ENCODE measurements at regions not wholly inside any gene's neighbourhood (a gene's known extent, or its start where the extent isn't known, plus 50 kb on each side); places are given as distances from the start of the nearest gene placed in this dataset.

DNA sequence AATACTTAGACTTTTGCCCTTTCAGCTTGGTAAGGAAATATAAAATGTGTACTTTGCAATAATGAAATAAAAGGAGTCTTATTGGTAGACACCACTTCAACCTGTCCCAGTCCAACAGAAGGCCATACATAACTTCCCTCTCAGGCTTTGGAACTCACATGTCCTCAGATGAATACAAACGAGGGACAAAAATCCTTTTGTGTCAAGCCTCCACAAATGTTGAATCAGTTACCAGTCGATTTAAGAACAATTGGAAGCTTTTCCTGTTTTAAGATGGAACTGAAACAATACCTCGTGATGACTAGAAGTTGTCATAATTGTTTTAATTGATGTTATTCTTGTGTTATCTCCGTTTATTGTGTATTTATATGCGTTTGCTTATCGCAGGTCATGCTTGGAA is 385.1 kb upstream of the POU3F3 start:
- TF ChIP-seq, protein P1, sequence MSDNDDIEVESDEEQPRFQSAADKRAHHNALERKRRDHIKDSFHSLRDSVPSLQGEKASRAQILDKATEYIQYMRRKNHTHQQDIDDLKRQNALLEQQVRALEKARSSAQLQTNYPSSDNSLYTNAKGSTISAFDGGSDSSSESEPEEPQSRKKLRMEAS (IDR thresholded peaks at IDR 0.05) = no peak
- TF ChIP-seq EP300 (IDR thresholded peaks at IDR 0.05; ENCODE audit: borderline replicate concordance) = no peak
- no peak for TF ChIP-seq FOXM1 (IDR thresholded peaks at IDR 0.05; ENCODE audit: borderline replicate concordance, low read depth)
- TF ChIP-seq NFIC (IDR thresholded peaks at IDR 0.05) = no peak
- no peak for TF ChIP-seq CREB1 (IDR thresholded peaks at IDR 0.05; ENCODE audit: low read depth)

DNA sequence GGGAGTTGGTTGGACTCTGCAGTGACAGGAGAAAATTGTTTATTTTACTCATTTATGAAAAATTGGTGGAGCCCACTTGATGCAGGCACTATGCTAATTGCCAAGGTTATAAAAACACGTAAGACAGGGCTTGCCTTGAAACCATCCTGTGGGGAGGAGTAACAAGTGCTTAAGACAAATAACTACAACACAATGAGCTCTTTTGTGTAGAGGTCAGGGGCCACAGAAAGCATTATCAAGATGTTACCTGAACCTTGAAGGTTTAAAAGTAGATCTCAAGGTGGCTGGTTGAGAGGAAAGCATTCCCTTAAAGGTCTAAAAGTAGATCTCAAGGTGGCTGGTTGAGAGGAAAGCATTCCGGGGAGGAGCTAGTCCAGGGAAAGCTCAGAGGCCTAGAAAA is 381.8 kb upstream of the POU3F3 start:
- TF ChIP-seq, protein P2, sequence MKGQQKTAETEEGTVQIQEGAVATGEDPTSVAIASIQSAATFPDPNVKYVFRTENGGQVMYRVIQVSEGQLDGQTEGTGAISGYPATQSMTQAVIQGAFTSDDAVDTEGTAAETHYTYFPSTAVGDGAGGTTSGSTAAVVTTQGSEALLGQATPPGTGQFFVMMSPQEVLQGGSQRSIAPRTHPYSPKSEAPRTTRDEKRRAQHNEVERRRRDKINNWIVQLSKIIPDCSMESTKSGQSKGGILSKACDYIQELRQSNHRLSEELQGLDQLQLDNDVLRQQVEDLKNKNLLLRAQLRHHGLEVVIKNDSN (IDR thresholded peaks at IDR 0.05) = no peak
- TF ChIP-seq TCF12 (IDR thresholded peaks at IDR 0.05; ENCODE audit: low read depth) (no peak), RAD21 (IDR thresholded peaks at IDR 0.05; ENCODE audit: low read depth) (no peak), YY1 (IDR thresholded peaks at IDR 0.05; ENCODE audit: low read depth) (no peak), CEBPB (IDR thresholded peaks at IDR 0.05) (no peak), TAF1 (IDR thresholded peaks at IDR 0.05; ENCODE audit: low read depth) (no peak), FOXM1 (IDR thresholded peaks at IDR 0.05; ENCODE audit: borderline replicate concordance, low read depth) (no peak), ZBTB7A (IDR thresholded peaks at IDR 0.05; ENCODE audit: low read depth) (no peak)
- TF ChIP-seq, protein P1 (IDR thresholded peaks at IDR 0.05) = no peak

DNA sequence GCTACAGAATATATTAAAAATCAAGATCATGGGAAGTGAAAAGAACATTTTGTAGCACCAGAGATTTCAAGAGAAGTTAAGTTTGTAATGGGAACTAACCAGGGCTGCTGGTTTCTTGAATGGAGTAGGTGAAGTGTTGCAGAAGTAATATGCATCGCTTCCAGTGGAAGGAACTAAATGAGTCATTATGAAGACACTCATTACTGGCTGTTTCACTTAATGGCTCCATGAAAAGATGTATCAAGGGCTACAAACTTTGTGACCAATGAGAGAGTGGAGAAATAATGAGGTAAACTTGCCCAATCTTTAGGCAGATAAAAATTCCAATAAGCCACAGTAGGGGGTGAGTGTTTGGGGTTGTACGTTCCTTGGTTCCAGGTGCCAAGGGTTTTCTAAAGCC is 380.4 kb upstream of the POU3F3 start:
- TF ChIP-seq RAD21 (IDR thresholded peaks at IDR 0.05; ENCODE audit: low read depth) (no peak), CREB1 (IDR thresholded peaks at IDR 0.05; ENCODE audit: low read depth) (no peak), TAF1 (IDR thresholded peaks at IDR 0.05; ENCODE audit: low read depth) (no peak), EGR1 (IDR thresholded peaks at IDR 0.05) (no peak), NFIC (IDR thresholded peaks at IDR 0.05) (no peak), YY1 (IDR thresholded peaks at IDR 0.05; ENCODE audit: low read depth) (no peak), EP300 (IDR thresholded peaks at IDR 0.05; ENCODE audit: borderline replicate concordance) (no peak), TCF12 (IDR thresholded peaks at IDR 0.05; ENCODE audit: low read depth) (no peak), CEBPB (IDR thresholded peaks at IDR 0.05) (no peak), ZBTB7A (IDR thresholded peaks at IDR 0.05; ENCODE audit: low read depth) (no peak), FOXM1 (IDR thresholded peaks at IDR 0.05; ENCODE audit: borderline replicate concordance, low read depth) (no peak), TEAD4 (IDR thresholded peaks at IDR 0.05) (no peak)
- TF ChIP-seq, protein P3, sequence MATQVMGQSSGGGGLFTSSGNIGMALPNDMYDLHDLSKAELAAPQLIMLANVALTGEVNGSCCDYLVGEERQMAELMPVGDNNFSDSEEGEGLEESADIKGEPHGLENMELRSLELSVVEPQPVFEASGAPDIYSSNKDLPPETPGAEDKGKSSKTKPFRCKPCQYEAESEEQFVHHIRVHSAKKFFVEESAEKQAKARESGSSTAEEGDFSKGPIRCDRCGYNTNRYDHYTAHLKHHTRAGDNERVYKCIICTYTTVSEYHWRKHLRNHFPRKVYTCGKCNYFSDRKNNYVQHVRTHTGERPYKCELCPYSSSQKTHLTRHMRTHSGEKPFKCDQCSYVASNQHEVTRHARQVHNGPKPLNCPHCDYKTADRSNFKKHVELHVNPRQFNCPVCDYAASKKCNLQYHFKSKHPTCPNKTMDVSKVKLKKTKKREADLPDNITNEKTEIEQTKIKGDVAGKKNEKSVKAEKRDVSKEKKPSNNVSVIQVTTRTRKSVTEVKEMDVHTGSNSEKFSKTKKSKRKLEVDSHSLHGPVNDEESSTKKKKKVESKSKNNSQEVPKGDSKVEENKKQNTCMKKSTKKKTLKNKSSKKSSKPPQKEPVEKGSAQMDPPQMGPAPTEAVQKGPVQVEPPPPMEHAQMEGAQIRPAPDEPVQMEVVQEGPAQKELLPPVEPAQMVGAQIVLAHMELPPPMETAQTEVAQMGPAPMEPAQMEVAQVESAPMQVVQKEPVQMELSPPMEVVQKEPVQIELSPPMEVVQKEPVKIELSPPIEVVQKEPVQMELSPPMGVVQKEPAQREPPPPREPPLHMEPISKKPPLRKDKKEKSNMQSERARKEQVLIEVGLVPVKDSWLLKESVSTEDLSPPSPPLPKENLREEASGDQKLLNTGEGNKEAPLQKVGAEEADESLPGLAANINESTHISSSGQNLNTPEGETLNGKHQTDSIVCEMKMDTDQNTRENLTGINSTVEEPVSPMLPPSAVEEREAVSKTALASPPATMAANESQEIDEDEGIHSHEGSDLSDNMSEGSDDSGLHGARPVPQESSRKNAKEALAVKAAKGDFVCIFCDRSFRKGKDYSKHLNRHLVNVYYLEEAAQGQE (IDR thresholded peaks at IDR 0.05; ENCODE audit: low read depth) = no peak
- TF ChIP-seq, protein P1 (IDR thresholded peaks at IDR 0.05) = no peak
- TF ChIP-seq, protein P2 (IDR thresholded peaks at IDR 0.05) = no peak

DNA sequence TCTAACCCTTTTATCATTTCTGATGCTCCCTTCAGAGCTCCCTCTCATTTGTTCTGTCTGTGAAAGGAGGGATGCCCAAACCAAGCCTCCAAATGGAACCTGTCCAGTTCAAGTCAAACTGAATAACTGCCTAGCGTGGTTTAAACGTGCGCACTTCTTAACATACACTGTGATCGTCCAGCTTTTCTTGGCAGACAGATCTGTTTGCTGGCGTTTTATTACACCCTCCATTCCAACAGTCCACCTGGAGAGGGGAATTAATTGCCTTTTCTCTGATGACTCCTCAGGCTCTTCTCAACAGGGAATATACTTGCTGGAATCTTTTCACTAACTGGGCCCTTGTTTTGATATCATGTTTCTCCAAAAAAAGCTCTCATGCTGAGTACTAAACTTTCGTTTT is 379.2 kb upstream of the POU3F3 start:
- TF ChIP-seq ZBTB7A (IDR thresholded peaks at IDR 0.05; ENCODE audit: low read depth) (no peak), FOXM1 (IDR thresholded peaks at IDR 0.05; ENCODE audit: borderline replicate concordance, low read depth) (no peak), RAD21 (IDR thresholded peaks at IDR 0.05; ENCODE audit: low read depth) (no peak), YY1 (IDR thresholded peaks at IDR 0.05; ENCODE audit: low read depth) (no peak), EGR1 (IDR thresholded peaks at IDR 0.05) (no peak), CREB1 (IDR thresholded peaks at IDR 0.05; ENCODE audit: low read depth) (no peak), EP300 (IDR thresholded peaks at IDR 0.05; ENCODE audit: borderline replicate concordance) (no peak), TCF12 (IDR thresholded peaks at IDR 0.05; ENCODE audit: low read depth) (no peak), TAF1 (IDR thresholded peaks at IDR 0.05; ENCODE audit: low read depth) (no peak), TEAD4 (IDR thresholded peaks at IDR 0.05) (no peak), NFIC (IDR thresholded peaks at IDR 0.05) (no peak), CEBPB (IDR thresholded peaks at IDR 0.05) (no peak)
- TF ChIP-seq, protein P2 (IDR thresholded peaks at IDR 0.05) = no peak
- TF ChIP-seq, protein P3 (IDR thresholded peaks at IDR 0.05; ENCODE audit: low read depth) = no peak
- TF ChIP-seq, protein P1 (IDR thresholded peaks at IDR 0.05) = no peak

DNA sequence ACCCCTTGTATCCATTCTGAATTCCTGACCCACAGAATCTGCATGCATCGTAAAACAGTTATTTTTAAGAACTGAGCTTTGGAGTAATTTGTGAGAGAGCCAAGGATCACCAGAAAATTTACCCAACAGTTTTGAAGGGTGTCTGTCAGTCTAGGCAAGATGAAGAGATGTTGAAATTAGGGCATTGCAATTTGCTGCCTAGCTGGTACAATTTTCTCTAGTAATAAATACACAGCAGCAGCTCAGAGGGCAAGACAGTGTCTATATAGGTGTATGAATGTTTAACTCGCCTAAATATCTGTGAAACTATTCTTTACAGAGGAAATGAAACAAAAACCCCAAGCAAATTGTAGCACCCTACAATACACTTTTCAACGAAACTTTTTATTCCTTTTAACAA is 377.8 kb upstream of the POU3F3 start:
- TF ChIP-seq NFIC (IDR thresholded peaks at IDR 0.05) (no peak), RAD21 (IDR thresholded peaks at IDR 0.05; ENCODE audit: low read depth) (no peak), YY1 (IDR thresholded peaks at IDR 0.05; ENCODE audit: low read depth) (no peak), FOXM1 (IDR thresholded peaks at IDR 0.05; ENCODE audit: borderline replicate concordance, low read depth) (no peak), TAF1 (IDR thresholded peaks at IDR 0.05; ENCODE audit: low read depth) (no peak), CEBPB (IDR thresholded peaks at IDR 0.05) (no peak), CREB1 (IDR thresholded peaks at IDR 0.05; ENCODE audit: low read depth) (no peak)
- TF ChIP-seq, protein P2 (IDR thresholded peaks at IDR 0.05) = no peak
- TF ChIP-seq, protein P3 (IDR thresholded peaks at IDR 0.05; ENCODE audit: low read depth) = no peak
- TF ChIP-seq, protein P1 (IDR thresholded peaks at IDR 0.05) = no peak
